Suprapubic skin (tissue), 4 donors: ENCODE measurements at regions not wholly inside any gene's neighbourhood (a gene's known extent, or its start where the extent isn't known, plus 50 kb on each side); places are given as distances from the start of the nearest gene placed in this dataset.

Source experiments
- DNase-seq, 2 donors: peaks; one replicate each; pipeline ENCODE4 v3.0.0-alpha.2; 2019; ENCODE audit warnings: low spot score in 2 of 2
- H3K27ac ChIP-seq: fragments of 200-600 bp; sonication (generic); one replicate; pipeline ENCODE4 v1.5.1; 2019
- H3K27me3 ChIP-seq: fragments of 200-600 bp; sonication (generic); one replicate; pipeline ENCODE4 v1.5.1; 2019
- H3K36me3 ChIP-seq: fragments of 200-600 bp; sonication (generic); one replicate; pipeline ENCODE4 v1.5.1; 2019
- H3K4me1 ChIP-seq: fragments of 200-600 bp; sonication (generic); one replicate; pipeline ENCODE4 v1.5.1; 2019
- H3K4me3 ChIP-seq: fragments of 200-600 bp; sonication (generic); one replicate; pipeline ENCODE4 v1.5.1; 2019; ENCODE audit warnings: mild to moderate bottlenecking
- H3K9me3 ChIP-seq: fragments of 200-600 bp; sonication (generic); one replicate; pipeline ENCODE4 v1.5.1; 2019
- EP300 ChIP-seq: sonication (generic); formaldehyde crosslinking; IDR thresholded peaks from one replicate; pipeline ENCODE4 v1.6.1; 2017; ENCODE audit warnings: antibody characterized with exemption
- POLR2A ChIP-seq, 2 donors: fragments of 450-650 bp; IDR thresholded peaks; one replicate each; pipeline ENCODE4 v1.6.1; 2017; ENCODE audit warnings: antibody characterized with exemption in 2 of 2, mild to moderate bottlenecking in 2 of 2, moderate library complexity in 2 of 2
- POLR2AphosphoS5 ChIP-seq, 3 donors: sonication (generic); formaldehyde crosslinking; IDR thresholded peaks; one replicate each; pipeline ENCODE4 v1.6.1; 2017; ENCODE audit warnings: antibody characterized with exemption in 3 of 3
- WGBS: methylation state at CpG from one replicate; pipeline ENCODE4 v1.1.5; 2018; 5-methylcytosine and 5-hydroxymethylcytosine counted together
- TF ChIP-seq, protein P1 (sequence below), 2 donors: fragments of 200-600 bp in 1 of 2; fragments of 450-650 bp in 1 of 2; sonication (generic) in 1 of 2; IDR thresholded peaks; one replicate each; pipeline ENCODE4 v1.5.1; 2016 to 2019; ENCODE audit warnings: antibody characterized with exemption in 2 of 2, mild to moderate bottlenecking in 1 of 2, moderate library complexity in 1 of 2

DNA sequence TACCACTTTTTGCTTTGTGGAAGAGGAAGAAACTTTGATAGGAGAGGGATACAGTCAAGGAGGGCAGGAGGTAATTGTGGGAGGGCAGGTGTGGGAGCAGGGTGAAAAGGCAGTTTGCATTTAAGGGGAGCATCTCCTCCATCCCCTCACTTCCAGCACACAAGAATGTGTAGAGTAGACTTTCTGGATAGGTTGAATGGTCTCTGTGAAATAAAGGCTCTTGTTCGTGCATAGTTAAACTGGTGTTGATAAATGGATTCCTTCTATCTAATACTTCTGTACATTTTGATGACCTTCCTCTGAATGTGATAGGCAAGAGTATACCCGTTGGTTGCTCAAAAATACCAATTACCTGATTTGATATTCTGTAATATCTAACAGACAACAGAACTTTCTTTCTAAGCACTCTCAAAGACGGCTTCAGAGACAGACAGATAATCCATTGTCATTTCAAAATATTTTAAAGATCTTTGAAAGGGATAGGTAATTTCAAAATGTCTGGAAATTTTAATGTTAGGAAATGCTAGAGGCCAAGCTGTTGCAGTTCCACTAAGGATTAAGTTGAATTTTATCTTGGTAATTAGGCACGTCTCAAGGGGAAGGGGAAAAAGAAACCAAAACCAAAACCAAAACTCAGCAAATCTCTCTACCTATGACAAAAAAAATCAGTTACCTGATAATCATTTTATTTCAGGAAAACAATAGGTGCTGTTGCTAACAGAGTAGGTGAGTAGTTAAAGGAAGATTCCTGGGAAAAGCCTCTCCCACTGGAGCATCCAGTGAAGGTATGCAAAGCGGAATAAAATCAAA is 302.6 kb downstream of the COG6 start:
- no peak overlapping the region for H3K27ac ChIP-seq
- no peaks in the 10 kb centered on the region for H3K27me3 ChIP-seq
- TF ChIP-seq, protein P1, sequence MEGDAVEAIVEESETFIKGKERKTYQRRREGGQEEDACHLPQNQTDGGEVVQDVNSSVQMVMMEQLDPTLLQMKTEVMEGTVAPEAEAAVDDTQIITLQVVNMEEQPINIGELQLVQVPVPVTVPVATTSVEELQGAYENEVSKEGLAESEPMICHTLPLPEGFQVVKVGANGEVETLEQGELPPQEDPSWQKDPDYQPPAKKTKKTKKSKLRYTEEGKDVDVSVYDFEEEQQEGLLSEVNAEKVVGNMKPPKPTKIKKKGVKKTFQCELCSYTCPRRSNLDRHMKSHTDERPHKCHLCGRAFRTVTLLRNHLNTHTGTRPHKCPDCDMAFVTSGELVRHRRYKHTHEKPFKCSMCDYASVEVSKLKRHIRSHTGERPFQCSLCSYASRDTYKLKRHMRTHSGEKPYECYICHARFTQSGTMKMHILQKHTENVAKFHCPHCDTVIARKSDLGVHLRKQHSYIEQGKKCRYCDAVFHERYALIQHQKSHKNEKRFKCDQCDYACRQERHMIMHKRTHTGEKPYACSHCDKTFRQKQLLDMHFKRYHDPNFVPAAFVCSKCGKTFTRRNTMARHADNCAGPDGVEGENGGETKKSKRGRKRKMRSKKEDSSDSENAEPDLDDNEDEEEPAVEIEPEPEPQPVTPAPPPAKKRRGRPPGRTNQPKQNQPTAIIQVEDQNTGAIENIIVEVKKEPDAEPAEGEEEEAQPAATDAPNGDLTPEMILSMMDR (IDR thresholded peaks at IDR 0.05) = no peak
- no peak for TF ChIP-seq EP300
- no peak for TF ChIP-seq POLR2A (IDR thresholded peaks at IDR 0.05)
- TF ChIP-seq POLR2AphosphoS5 (IDR thresholded peaks at IDR 0.05) = no peak
- H3K4me3 ChIP-seq = no peak overlapping the region
- 76% methylated on average over 5 of the region's 5 CpGs for WGBS
- H3K9me3 ChIP-seq = no peaks in the 10 kb centered on the region
- DNase-seq = no peak
- no peaks in the 10 kb centered on the region for H3K36me3 ChIP-seq
- no peaks in the 10 kb centered on the region for H3K4me1 ChIP-seq

DNA sequence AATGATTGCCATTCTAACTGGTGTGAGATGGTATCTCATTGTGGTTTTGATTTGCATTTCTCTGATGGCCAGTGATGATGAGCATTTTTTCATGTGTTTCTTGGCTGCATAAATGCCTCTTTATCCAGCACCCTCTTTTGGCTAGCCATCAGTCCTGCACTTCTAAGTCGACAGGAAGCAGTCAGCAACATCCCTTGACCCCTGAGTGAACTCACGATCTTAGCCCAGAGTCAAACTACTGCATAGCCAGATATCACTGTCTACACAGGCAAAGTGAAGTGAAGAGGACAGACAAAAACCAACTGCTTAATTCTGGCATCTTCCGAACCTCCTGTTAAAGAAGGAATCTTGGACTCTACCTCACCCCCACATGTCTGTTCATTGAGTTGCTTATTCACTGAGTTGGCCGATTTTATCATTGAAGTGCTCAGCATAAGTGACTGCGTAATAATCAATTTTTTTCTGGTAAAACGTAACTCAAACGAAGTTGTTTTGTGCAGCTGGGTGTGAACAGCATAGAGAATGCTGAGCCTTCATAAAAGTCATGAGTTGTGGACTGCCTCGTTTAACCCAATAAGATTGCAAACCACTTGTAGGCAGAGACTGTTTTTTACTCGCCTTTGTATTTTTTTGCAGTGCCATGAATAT is 304.2 kb downstream of the COG6 start:
- Histone ChIP-seq H3K4me3 (no peak overlapping the region), H3K27me3 (no peaks in the 10 kb centered on the region), H3K4me1 (no peaks in the 10 kb centered on the region), H3K27ac (no peak overlapping the region), H3K36me3 (no peaks in the 10 kb centered on the region), H3K9me3 (no peaks in the 10 kb centered on the region)
- WGBS = 81% methylated on average over 9 of the region's 9 CpGs
- DNase-seq = no peak
- TF ChIP-seq POLR2A (IDR thresholded peaks at IDR 0.05) (no peak), EP300 (no peak), POLR2AphosphoS5 (IDR thresholded peaks at IDR 0.05) (no peak)
- TF ChIP-seq, protein P1 (IDR thresholded peaks at IDR 0.05) = no peak

DNA sequence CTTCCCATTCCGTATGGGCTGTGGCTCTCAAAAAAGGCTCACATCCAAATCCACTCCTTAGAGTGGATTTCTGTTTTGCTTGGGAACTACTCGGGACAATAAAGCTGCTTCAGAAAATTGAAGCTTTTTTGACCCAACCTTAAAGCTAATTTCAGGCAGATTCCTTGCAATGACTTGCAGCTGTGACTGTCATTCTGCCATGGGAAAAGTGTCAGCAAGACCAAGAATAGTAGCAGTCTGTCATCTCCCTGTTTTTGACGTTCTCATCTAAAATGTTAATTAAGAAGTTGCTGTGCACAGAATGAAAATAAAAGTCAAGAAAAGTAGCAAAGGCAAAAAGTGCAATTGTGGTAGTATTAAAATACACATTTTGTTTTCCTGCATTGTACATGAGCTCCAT is 304.7 kb downstream of the COG6 start:
- no peak for DNase-seq
- H3K4me1 ChIP-seq = no peaks in the 10 kb centered on the region
- H3K27ac ChIP-seq = no peak overlapping the region
- no peaks in the 10 kb centered on the region for H3K27me3 ChIP-seq
- no peaks in the 10 kb centered on the region for H3K36me3 ChIP-seq
- TF ChIP-seq, protein P1 (IDR thresholded peaks at IDR 0.05) = no peak
- TF ChIP-seq POLR2A (IDR thresholded peaks at IDR 0.05) (no peak), EP300 (no peak), POLR2AphosphoS5 (IDR thresholded peaks at IDR 0.05) (no peak)
- 41% methylated on average over 3 of the region's 3 CpGs for WGBS
- no peak overlapping the region for H3K4me3 ChIP-seq
- H3K9me3 ChIP-seq = no peaks in the 10 kb centered on the region

DNA sequence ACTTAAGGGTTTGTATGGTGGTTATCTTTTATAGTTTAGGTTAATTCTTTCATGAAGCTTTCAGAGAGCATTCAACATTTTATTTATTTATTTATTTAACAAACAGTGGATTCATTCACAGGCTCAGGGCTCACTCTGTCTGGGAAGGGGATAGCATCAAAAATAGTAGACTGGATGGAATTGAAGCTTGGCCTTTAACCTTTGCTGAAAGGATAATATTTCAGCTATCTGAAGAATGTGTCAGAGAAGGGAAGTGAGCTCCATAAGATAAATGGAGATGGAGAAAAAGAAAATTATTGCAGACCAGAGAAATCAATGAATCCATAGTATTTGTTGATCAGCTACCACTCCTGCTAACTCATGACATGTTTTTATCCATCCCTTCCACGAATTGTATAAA is 305.6 kb downstream of the COG6 start:
- H3K4me1 ChIP-seq = no peaks in the 10 kb centered on the region
- no peaks in the 10 kb centered on the region for H3K36me3 ChIP-seq
- no peak for DNase-seq
- no peaks in the 10 kb centered on the region for H3K9me3 ChIP-seq
- H3K4me3 ChIP-seq = no peak overlapping the region
- no peak overlapping the region for H3K27ac ChIP-seq
- H3K27me3 ChIP-seq = no peaks in the 10 kb centered on the region
- 61% methylated on average over 1 of the region's 1 CpG for WGBS
- TF ChIP-seq POLR2AphosphoS5 (IDR thresholded peaks at IDR 0.05) (no peak), POLR2A (IDR thresholded peaks at IDR 0.05) (no peak), EP300 (no peak)
- TF ChIP-seq, protein P1 (IDR thresholded peaks at IDR 0.05) = no peak

DNA sequence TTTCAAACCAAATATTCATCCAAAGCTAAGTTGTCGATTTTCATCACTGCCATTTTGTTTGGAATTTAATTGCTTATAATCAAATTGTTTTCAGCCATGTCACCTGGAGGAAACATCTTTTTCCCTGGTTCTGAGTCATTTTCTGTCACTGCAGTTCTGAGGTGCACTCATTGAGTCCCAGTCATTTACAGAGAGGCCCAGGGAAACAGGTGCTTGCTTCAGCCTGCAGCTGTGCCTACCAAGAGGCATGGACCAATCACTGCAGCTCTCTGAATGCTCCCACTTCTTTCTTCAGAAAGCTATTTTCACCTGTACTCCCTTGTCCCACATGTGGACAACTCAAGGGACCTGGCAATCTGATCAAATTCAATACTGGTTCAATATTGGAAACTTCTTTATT is 308.1 kb downstream of the COG6 start:
- 73% methylated on average over 1 of the region's 1 CpG for WGBS
- Histone ChIP-seq H3K27ac (no peak overlapping the region), H3K4me3 (no peak overlapping the region), H3K9me3 (no peaks in the 10 kb centered on the region), H3K4me1 (no peaks in the 10 kb centered on the region), H3K27me3 (no peaks in the 10 kb centered on the region), H3K36me3 (no peaks in the 10 kb centered on the region)
- no peak for DNase-seq
- TF ChIP-seq, protein P1 (IDR thresholded peaks at IDR 0.05) = no peak
- no peak for TF ChIP-seq EP300
- TF ChIP-seq POLR2AphosphoS5 (IDR thresholded peaks at IDR 0.05) = no peak
- TF ChIP-seq POLR2A (IDR thresholded peaks at IDR 0.05) = no peak
